OCI-LY7 (cell line): ENCODE measurements at regions not wholly inside any gene's neighbourhood (a gene's known extent, or its start where the extent isn't known, plus 50 kb on each side); places are given as distances from the start of the nearest gene placed in this dataset.
A peak's percentile ranks its signal among the peaks of the same experiment; 100 is the strongest.
"Not testable (repeated sequence)": the region's sequence is repeated elsewhere in the genome, so short reads cannot be mapped to it uniquely, and the experiment has no call there.

Source experiments
- BruUV-seq: library from RNA; stranded (reverse); fragments of 400-500 nt; replicated peaks from 2 replicates; lab custom pipeline; 2021; lab: Mats Ljungman, UMichigan
- CTCF ChIA-PET: fragments of 300-600 bp; sonication (Branson Sonifier 250); formaldehyde crosslinking; loops from one replicate; lab custom pipeline; 2022; ENCODE audit warnings: antibody characterized with exemption; ENCODE audit not compliant: unreplicated experiment; lab: Charles Lee
- POLR2A ChIA-PET: fragments of 300-600 bp; sonication (Branson Sonifier 250); formaldehyde crosslinking; loops from one replicate; lab custom pipeline; 2022; ENCODE audit warnings: antibody characterized with exemption; lab: Charles Lee
- DNase-seq: peaks from one replicate; pipeline ENCODE4 v3.0.0-alpha.2; 2015; ENCODE audit warnings: low spot score
- H2AFZ ChIP-seq: fragments of 200-600 bp; sonication (generic), shearing (Covaris generic); 2 replicates; pipeline ENCODE4 v1.6.1; 2014; ENCODE audit warnings: mild to moderate bottlenecking, antibody characterized with exemption, low read length, moderate library complexity
- H3K27ac ChIP-seq: fragments of 200-600 bp; sonication (generic); 2 replicates; pipeline ENCODE4 v1.5.1; 2014; ENCODE audit warnings: mixed run types, low read depth, mild to moderate bottlenecking, moderate library complexity, low read length, inconsistent platforms; ENCODE audit not compliant: poor library complexity, severe bottlenecking
- H3K36me3 ChIP-seq: fragments of 200-600 bp; sonication (generic); 2 replicates; pipeline ENCODE4 v1.6.1; 2014; ENCODE audit warnings: mild to moderate bottlenecking, antibody characterized with exemption, low read length, moderate library complexity, mixed read lengths; ENCODE audit not compliant: insufficient read depth
- H3K4me1 ChIP-seq: fragments of 200-600 bp; sonication (generic); 2 replicates; pipeline ENCODE4 v1.5.1; 2014; ENCODE audit warnings: mild to moderate bottlenecking, low read length; ENCODE audit not compliant: insufficient read depth, poor library complexity, severe bottlenecking
- H3K4me2 ChIP-seq: fragments of 200-600 bp; sonication (generic); 2 replicates; pipeline ENCODE4 v1.6.1; 2014; ENCODE audit warnings: mild to moderate bottlenecking, low read length
- H3K4me3 ChIP-seq: fragments of 200-600 bp; sonication (generic); 2 replicates; pipeline ENCODE4 v1.5.1; 2014; ENCODE audit warnings: mild to moderate bottlenecking, low read depth, low read length; ENCODE audit not compliant: poor library complexity, severe bottlenecking
- H3K79me2 ChIP-seq: fragments of 200-600 bp; sonication (generic); 2 replicates; pipeline ENCODE4 v1.6.1; 2016; ENCODE audit warnings: low read depth, mild to moderate bottlenecking, low read length, moderate library complexity, mixed read lengths; ENCODE audit not compliant: insufficient read depth
- H3K9me2 ChIP-seq: fragments of 200-600 bp; sonication (generic); 2 replicates; pipeline ENCODE4 v1.6.1; 2016; ENCODE audit warnings: mild to moderate bottlenecking, low read length, mixed read lengths; ENCODE audit not compliant: insufficient read depth
- H3K9me3 ChIP-seq: fragments of 200-600 bp; sonication (generic); 2 replicates; pipeline ENCODE4 v1.6.1; 2014; ENCODE audit warnings: mild to moderate bottlenecking, mixed run types, low read length, mixed read lengths
- H4K20me1 ChIP-seq: fragments of 200-600 bp; sonication (generic); 2 replicates; pipeline ENCODE4 v1.6.1; 2014; ENCODE audit warnings: mild to moderate bottlenecking, antibody characterized with exemption, low read length, moderate library complexity, mixed read lengths; ENCODE audit not compliant: insufficient read depth
- EZH2phosphoT487 ChIP-seq: fragments of 200-600 bp; sonication (generic); IDR thresholded peaks from 2 replicates; pipeline ENCODE4 v1.6.1; 2018; ENCODE audit warnings: low read depth, borderline replicate concordance, mild to moderate bottlenecking, mixed run types, antibody characterized with exemption, low read length, moderate library complexity, mixed read lengths
- intact Hi-C: fragments of 100-400 bp; cut with micrococcal nuclease; formaldehyde crosslinking; loops from one replicate; pipeline ENCODE4 v1.10.0; 2022; ENCODE audit not compliant: unreplicated experiment
- TF ChIP-seq, protein P1 (sequence below): fragments of 200-600 bp; sonication (generic); conservative IDR thresholded peaks from 2 replicates; pipeline ENCODE4 v1.5.1; 2014; ENCODE audit warnings: mild to moderate bottlenecking, antibody characterized with exemption, low read length, moderate library complexity, mixed read lengths

DNA sequence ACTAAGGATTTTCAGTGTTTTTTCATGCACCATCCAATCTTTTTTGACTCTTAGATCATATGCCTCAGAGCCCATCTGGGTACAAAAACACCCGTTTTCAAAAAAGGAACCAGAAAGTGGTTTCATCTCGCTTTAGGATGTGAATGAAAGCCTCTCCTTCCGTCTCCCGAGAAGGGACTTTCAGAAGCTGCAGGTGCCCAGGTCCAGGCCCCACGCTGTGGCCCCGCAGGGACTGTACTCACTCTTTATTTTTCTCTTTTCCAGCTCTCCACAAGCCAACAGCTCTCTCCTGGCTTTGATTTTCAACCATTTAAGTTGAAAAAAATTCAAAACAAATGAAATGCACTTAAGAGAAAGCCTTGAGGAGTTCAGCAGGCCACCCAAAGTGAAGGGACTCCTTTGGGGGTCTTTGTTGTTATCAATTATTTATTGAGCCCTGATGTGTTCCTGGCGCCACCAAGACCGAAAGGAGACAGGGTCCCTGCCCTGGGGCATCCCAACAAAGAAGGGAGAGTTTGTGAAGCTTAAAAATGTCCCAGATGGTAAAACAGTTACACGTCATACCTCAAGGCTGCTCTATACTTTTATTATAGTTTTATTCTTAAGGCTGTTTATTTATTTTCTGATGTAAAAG, 467.3 kb downstream of the PREX1 start:
- no peaks in the 10 kb centered on the region for H3K36me3 ChIP-seq
- ChIA-PET CTCF (no interaction called here), POLR2A (no interaction called here)
- TF ChIP-seq, protein P1, sequence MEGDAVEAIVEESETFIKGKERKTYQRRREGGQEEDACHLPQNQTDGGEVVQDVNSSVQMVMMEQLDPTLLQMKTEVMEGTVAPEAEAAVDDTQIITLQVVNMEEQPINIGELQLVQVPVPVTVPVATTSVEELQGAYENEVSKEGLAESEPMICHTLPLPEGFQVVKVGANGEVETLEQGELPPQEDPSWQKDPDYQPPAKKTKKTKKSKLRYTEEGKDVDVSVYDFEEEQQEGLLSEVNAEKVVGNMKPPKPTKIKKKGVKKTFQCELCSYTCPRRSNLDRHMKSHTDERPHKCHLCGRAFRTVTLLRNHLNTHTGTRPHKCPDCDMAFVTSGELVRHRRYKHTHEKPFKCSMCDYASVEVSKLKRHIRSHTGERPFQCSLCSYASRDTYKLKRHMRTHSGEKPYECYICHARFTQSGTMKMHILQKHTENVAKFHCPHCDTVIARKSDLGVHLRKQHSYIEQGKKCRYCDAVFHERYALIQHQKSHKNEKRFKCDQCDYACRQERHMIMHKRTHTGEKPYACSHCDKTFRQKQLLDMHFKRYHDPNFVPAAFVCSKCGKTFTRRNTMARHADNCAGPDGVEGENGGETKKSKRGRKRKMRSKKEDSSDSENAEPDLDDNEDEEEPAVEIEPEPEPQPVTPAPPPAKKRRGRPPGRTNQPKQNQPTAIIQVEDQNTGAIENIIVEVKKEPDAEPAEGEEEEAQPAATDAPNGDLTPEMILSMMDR, result no peak
- no peak for TF ChIP-seq EZH2phosphoT487
- H3K9me2 ChIP-seq, result no peaks in the 10 kb centered on the region
- H3K4me1 ChIP-seq, result peaks cover 38% of the 10 kb centered on the region
- H3K27ac ChIP-seq, result peak overlapping the region; percentile 69
- no peaks in the 10 kb centered on the region for H3K79me2 ChIP-seq
- no peaks in the 10 kb centered on the region for H4K20me1 ChIP-seq
- H3K4me2 ChIP-seq, result peak overlapping the region; percentile 75
- BruUV-seq, result TSS peak; percentile 88
- H3K9me3 ChIP-seq, result no peaks in the 10 kb centered on the region
- peak; percentile 78 for DNase-seq
- intact Hi-C loops, result loop anchor here (5.0 kb wide), 1 partner anchor 633 kb away; no protein-coding TSS in a partner anchor
- H2AFZ ChIP-seq, result peak overlapping the region; percentile 51
- peak overlapping the region; percentile 61 for H3K4me3 ChIP-seq

GRCh38 chr20:48359692-48360341, 468.0 kb downstream of the PREX1 start:
- H3K9me2 ChIP-seq, result no peaks in the 10 kb centered on the region
- BruUV-seq, result no TSS peak
- no peaks in the 10 kb centered on the region for H3K9me3 ChIP-seq
- peak overlapping the region; percentile 61 for H3K4me3 ChIP-seq
- peak overlapping the region; percentile 69 for H3K27ac ChIP-seq
- POLR2A ChIA-PET, result no interaction called here
- peak overlapping the region; percentile 75 for H3K4me2 ChIP-seq
- H3K4me1 ChIP-seq, result peaks cover 32% of the 10 kb centered on the region
- CTCF ChIA-PET, result interaction anchor here (0.5 kb wide), 1 partner anchor 1584 kb away, joined by 3 read pairs; no protein-coding TSS in a partner anchor
- TF ChIP-seq, protein P1, result no peak
- TF ChIP-seq EZH2phosphoT487, result no peak
- H3K36me3 ChIP-seq, result no peaks in the 10 kb centered on the region
- H2AFZ ChIP-seq, result peak overlapping the region; percentile 51
- intact Hi-C loops, result loop anchor here (5.0 kb wide), 1 partner anchor 633 kb away; no protein-coding TSS in a partner anchor
- no peaks in the 10 kb centered on the region for H3K79me2 ChIP-seq
- H4K20me1 ChIP-seq, result no peaks in the 10 kb centered on the region
- peak; percentile 74 for DNase-seq

GRCh38 chr20:48359055-48359390, 468.8 kb downstream of the PREX1 start:
- Histone ChIP-seq H3K4me2 (peak overlapping the region; percentile 75), H3K27ac (peak overlapping the region; percentile 69), H3K4me1 (peaks cover 25% of the 10 kb centered on the region)
- H3K36me3 ChIP-seq, POLR2A ChIA-PET, H3K9me3 ChIP-seq, H3K79me2 ChIP-seq, BruUV-seq, H4K20me1 ChIP-seq, intact Hi-C loops, DNase-seq, H3K9me2 ChIP-seq, H3K4me3 ChIP-seq, H2AFZ ChIP-seq: not testable (repeated sequence)
- CTCF ChIA-PET, result interaction anchor here (0.6 kb wide), 1 partner anchor 492 kb away, joined by 3 read pairs; no protein-coding TSS in a partner anchor
